Fibroblast of peridontal ligament (primary cell): ENCODE measurements at regions not wholly inside any gene's neighbourhood (a gene's known extent, or its start where the extent isn't known, plus 50 kb on each side); places are given as distances from the start of the nearest gene placed in this dataset.
A peak's percentile ranks its signal among the peaks of the same experiment; 100 is the strongest.

ENCODE experiments used
- DNase-seq: peaks from one replicate; pipeline ENCODE4 v3.0.0-alpha.2; 2010; ENCODE audit errors: extremely low read depth

DNA sequence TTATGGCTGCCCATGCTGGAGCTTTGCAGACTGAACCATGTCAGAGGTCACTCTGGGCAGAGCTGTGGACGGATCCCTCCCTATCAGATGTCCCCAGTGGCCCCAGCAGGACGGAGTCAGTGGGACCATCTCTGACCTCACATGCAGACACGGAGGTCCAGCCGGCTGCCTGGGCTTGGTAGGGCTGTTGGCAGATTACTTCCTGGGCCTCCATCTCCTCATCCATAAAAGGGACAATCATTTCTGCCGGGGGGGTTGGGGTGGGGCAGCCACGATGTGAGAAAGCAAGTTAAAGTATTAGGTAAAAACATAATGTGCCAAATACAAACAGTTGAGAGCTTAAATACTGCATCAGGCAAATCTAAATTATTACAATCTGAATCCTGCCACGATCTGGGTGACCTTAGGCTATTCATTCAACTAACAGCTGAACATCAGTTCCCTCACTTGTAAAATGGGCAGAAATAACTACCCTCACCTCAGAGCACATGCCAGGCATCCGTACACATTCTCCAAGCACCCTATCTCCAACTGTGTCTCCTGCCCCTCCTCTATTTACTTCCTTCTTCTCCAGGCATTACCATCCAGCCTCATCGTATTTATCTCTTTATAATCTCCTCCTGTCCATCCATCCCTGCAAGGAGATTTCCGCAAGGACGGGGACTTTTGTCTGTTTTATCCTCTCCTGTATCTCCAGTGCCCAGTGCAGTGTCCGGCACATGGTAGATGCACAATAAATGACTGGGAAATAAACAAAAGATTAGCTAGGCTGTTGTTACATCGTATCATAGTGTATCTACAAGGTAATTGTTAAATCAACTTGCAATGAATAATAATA is 192.3 kb upstream of the FOXF1 start:
- no peak for DNase-seq

DNA sequence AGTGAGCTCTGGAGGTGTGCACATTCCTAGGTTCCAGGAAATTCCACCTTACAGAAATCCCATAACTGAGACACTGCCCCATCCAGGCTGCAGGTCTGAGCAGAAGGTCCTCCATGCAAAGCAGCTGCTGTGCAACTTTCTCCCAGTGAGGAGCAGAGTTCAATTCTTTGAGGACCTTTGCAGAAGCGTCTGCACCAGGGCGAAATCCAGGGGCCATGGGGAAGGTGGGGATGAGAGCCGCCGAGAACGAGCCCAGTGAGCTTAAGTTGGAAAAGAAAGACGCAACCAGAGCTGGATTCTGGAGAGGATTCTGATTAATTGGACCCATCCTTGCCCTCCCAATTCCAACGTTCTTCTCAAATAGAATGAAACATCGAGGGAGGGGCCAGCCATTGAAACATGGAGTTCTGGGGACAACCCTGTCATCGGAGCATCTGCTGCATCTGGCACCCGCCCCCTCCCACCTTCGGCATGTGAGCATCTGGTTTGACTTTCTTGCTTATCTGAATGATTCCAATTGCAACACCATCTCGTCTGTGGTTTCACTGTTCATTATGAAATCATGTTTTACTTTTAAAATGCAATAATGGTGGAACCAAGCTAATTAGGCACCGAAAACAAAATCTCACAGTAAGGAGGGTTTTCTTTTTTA is 190.6 kb upstream of the FOXF1 start:
- DNase-seq: no peak

DNA sequence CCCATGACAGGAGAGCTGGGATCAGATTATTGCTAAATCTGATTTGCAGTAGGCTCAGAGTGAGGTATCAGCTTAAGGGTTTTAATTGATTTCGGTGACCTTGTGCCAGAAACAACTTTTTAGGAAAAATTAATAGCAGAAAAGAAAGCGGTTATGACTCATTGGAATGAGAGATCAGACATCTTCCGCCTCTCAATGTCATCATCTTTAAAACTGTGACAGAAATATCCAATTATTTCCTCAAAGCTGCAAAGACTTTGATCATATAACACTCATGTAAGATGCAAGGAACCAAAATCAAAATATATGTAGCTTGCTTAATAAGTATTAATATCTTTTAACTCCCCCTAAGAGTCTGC is 190.1 kb upstream of the FOXF1 start:
- no peak for DNase-seq

GRCh38 chr16:86321491-86321890 is 188.8 kb upstream of the FOXF1 start:
- no peak for DNase-seq

GRCh38 chr16:86322283-86322682 is 188.0 kb upstream of the FOXF1 start:
- DNase-seq: no peak

GRCh38 chr16:86322806-86323205 is 187.5 kb upstream of the FOXF1 start:
- no peak for DNase-seq

DNA sequence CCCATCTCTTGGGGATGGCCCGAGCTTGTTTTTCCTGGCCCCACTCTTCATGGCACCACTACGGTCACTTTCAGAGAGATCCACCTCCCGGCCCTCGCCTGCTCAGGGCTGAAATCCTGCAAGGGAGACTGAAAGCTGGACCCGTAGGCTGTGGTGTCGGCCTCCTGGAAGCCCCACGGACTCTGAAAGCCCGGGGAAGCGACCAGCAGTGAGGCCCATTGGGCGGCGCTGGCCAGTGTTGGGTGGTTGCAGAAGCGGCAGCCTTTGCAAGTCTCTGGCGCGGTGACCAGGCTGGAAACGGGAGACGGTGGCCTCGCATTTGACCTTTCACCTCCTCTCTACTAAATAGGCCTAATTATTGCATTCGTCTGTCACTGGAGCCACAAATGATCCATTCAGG is 186.0 kb upstream of the FOXF1 start:
- no peak for DNase-seq

GRCh38 chr16:86325360-86325759 is 185.0 kb upstream of the FOXF1 start:
- DNase-seq: no peak

GRCh38 chr16:86325895-86326294 is 184.4 kb upstream of the FOXF1 start:
- DNase-seq: no peak

GRCh38 chr16:86327321-86327720 is 183.0 kb upstream of the FOXF1 start:
- DNase-seq: no peak

GRCh38 chr16:86330906-86331305 is 179.4 kb upstream of the FOXF1 start:
- DNase-seq: no peak

GRCh38 chr16:86334079-86334635 is 176.2 kb upstream of the FOXF1 start:
- DNase-seq: no peak

DNA sequence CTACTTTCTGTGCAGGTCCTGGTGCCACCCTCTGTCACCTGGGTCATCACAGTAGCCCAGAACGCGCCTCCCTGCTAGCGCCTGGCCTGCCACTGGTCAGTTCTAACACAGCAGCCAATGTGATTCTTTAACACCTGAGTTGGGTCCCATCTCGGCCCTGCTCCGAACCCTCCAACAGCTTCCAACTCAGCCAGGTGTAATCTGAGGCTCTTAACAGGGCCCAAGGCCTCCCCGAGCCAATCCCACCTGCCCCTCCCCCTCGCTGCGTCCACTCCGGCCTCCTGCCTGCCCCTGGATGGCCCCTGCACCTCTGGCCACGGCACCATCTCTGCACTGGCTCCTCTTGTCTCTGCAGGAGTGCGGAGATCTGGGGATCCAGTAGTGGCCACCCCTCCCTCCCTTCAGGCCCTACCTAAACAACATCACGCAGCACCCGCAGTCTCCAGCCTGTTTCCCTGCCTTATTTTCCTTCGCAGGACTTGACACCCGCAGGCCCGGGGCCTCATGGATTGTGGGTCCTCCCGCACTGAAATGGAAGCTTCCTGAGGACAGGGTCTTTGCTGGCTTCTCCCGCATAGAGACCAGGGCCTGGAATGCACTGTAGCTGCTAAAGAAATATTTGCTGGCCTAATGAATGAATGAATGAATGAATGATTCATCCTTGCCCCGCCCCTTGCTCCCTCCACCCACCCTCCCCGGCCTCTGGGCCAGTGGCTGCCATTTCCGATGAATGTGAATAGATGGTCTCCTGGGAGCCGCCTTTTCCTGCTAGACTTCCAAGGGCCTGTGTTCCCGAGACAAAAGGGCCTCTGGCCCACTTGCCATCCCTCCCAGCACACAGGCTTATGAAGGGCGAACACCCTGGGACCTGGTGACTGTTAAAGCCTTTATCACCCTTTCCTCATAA is 174.8 kb upstream of the FOXF1 start:
- DNase-seq: no peak

GRCh38 chr16:86337138-86337537 is 173.2 kb upstream of the FOXF1 start:
- no peak for DNase-seq

- DNase-seq: no peak
Observed at GRCh38 chr16:86337581-86338402, 172.5 kb upstream of the FOXF1 start.

GRCh38 chr16:86338403-86339115 is 171.8 kb upstream of the FOXF1 start:
- no peak for DNase-seq

GRCh38 chr16:86342161-86342834 is 168.0 kb upstream of the FOXF1 start:
- no peak for DNase-seq

- DNase-seq: peak; percentile 89
Observed at GRCh38 chr16:86343027-86343795, 167.1 kb upstream of the FOXF1 start.
